Type B pancreatic cell (in vitro differentiated cells): ENCODE measurements at regions not wholly inside any gene's neighbourhood (a gene's known extent, or its start where the extent isn't known, plus 50 kb on each side); places are given as distances from the start of the nearest gene placed in this dataset.
A peak's percentile ranks its signal among the peaks of the same experiment; 100 is the strongest.
"Not testable (repeated sequence)": the region's sequence is repeated elsewhere in the genome, so short reads cannot be mapped to it uniquely, and the experiment has no call there.

ENCODE experiments used
- DNase-seq: peaks from one replicate; pipeline ENCODE4 v3.0.0; 2021; ENCODE audit warnings: mixed read lengths; ENCODE audit not compliant: unreplicated experiment; ENCODE audit errors: extremely low spot score
- H3K27ac Mint-ChIP-seq: 2 replicates; pipeline ENCODE4 v1.8.0; 2021; ENCODE audit warnings: mild to moderate bottlenecking, mixed read lengths
- H3K27me3 Mint-ChIP-seq: 2 replicates; pipeline ENCODE4 v1.8.0; 2021; ENCODE audit warnings: mixed read lengths
- H3K36me3 Mint-ChIP-seq: 2 replicates; pipeline ENCODE4 v1.8.0; 2021; ENCODE audit warnings: mixed read lengths
- H3K4me1 Mint-ChIP-seq: one replicate; pipeline ENCODE4 v1.8.0; 2021; ENCODE audit warnings: mixed read lengths; ENCODE audit not compliant: unreplicated experiment
- H3K4me3 Mint-ChIP-seq: 2 replicates; pipeline ENCODE4 v1.8.0; 2021; ENCODE audit warnings: mild to moderate bottlenecking, mixed read lengths
- H3K9me3 Mint-ChIP-seq: 2 replicates; pipeline ENCODE4 v1.8.0; 2021; ENCODE audit warnings: mixed read lengths
- CTCF ChIP-seq: fragments of 200-600 bp; sonication (generic); conservative IDR thresholded peaks from 2 replicates; pipeline ENCODE4 v1.5.0; 2021; ENCODE audit warnings: antibody characterized with exemption, mild to moderate bottlenecking

GRCh38 chr15:67928666-67929065 is 88.8 kb upstream of the RNU6-1 start:
- no peak for DNase-seq
- peaks cover 9% of the 10 kb centered on the region for H3K9me3 Mint-ChIP-seq
- no peak for TF ChIP-seq CTCF
- H3K4me1 Mint-ChIP-seq = peaks cover 40% of the 10 kb centered on the region
- no peak overlapping the region for H3K27ac Mint-ChIP-seq
- peaks cover 4% of the 10 kb centered on the region for H3K36me3 Mint-ChIP-seq
- H3K4me3 Mint-ChIP-seq = no peak overlapping the region
- H3K27me3 Mint-ChIP-seq = no peaks in the 10 kb centered on the region

- Mint-ChIP-seq H3K36me3 (no peaks in the 10 kb centered on the region), H3K4me1 (peaks cover 31% of the 10 kb centered on the region), H3K27me3 (no peaks in the 10 kb centered on the region), H3K9me3 (peaks cover 5% of the 10 kb centered on the region), H3K4me3 (no peak overlapping the region), H3K27ac (peak overlapping the region; percentile 21)
- no peak for TF ChIP-seq CTCF
- no peak for DNase-seq
Observed at GRCh38 chr15:67930720-67931119, 90.9 kb upstream of the RNU6-1 start.

- Mint-ChIP-seq H3K4me1 (peaks cover 27% of the 10 kb centered on the region), H3K27ac (no peak overlapping the region), H3K4me3 (no peak overlapping the region), H3K9me3 (peaks cover 5% of the 10 kb centered on the region), H3K36me3 (no peaks in the 10 kb centered on the region), H3K27me3 (no peaks in the 10 kb centered on the region)
- DNase-seq = no peak
- TF ChIP-seq CTCF = no peak
Observed at GRCh38 chr15:67931861-67932260, 92.0 kb upstream of the RNU6-1 start.

- H3K27ac Mint-ChIP-seq, DNase-seq, H3K27me3 Mint-ChIP-seq, H3K4me3 Mint-ChIP-seq, H3K36me3 Mint-ChIP-seq, H3K9me3 Mint-ChIP-seq: not testable (repeated sequence)
- H3K4me1 Mint-ChIP-seq = peaks cover 26% of the 10 kb centered on the region
Observed at GRCh38 chr15:67934126-67934525, 94.3 kb upstream of the RNU6-1 start.

GRCh38 chr15:67935244-67935643 is 95.4 kb upstream of the RNU6-1 start:
- Mint-ChIP-seq H3K27ac (no peak overlapping the region), H3K36me3 (no peaks in the 10 kb centered on the region), H3K27me3 (no peaks in the 10 kb centered on the region), H3K9me3 (peaks cover 7% of the 10 kb centered on the region), H3K4me3 (no peak overlapping the region), H3K4me1 (peaks cover 23% of the 10 kb centered on the region)
- no peak for TF ChIP-seq CTCF
- no peak for DNase-seq

GRCh38 chr15:67936258-67936657 is 96.4 kb upstream of the RNU6-1 start:
- Mint-ChIP-seq H3K4me3 (no peak overlapping the region), H3K36me3 (no peaks in the 10 kb centered on the region), H3K9me3 (peaks cover 11% of the 10 kb centered on the region), H3K27me3 (no peaks in the 10 kb centered on the region), H3K4me1 (peaks cover 20% of the 10 kb centered on the region), H3K27ac (no peak overlapping the region)
- no peak for TF ChIP-seq CTCF
- DNase-seq = no peak
